Thyroid gland (tissue), 4 donors: ENCODE measurements at regions not wholly inside any gene's neighbourhood (a gene's known extent, or its start where the extent isn't known, plus 50 kb on each side); places are given as distances from the start of the nearest gene placed in this dataset.

Experiments
- CTCF ChIP-seq, 6 experiments: fragments of 200-600 bp in 3 of 6; fragments of 450-650 bp in 3 of 6; sonication (generic) in 3 of 6; IDR thresholded peaks; one replicate each; pipeline ENCODE4 v1.5.1; 2016 to 2019; ENCODE audit warnings: antibody characterized with exemption in 6 of 6, mild to moderate bottlenecking in 2 of 6, inconsistent platforms in 1 of 6, moderate library complexity in 1 of 6
- POLR2A ChIP-seq, 2 donors: fragments of 450-650 bp; IDR thresholded peaks; one replicate each; pipeline ENCODE4 v1.6.1; 2017; ENCODE audit warnings: antibody characterized with exemption in 2 of 2, mild to moderate bottlenecking in 2 of 2, moderate library complexity in 1 of 2

DNA sequence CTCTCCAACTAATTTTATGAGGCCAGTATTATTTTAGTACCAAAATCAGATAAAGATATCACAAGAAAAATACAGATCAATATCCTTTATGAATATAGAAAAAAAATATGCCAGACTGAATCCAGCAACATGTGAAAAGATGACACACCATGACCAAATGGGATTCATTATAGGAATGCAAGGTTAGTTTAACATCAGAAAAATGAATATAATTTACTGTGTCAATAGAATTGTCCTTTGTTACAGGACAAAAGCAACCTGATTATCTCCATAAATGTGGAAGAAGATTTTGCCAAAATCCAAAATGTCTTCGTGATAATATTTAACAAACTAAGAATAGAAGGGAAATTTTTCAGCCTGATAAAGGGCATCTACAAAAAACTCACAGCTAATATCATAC lies 66.4 kb upstream of the DAB2 start:
- no peak for TF ChIP-seq CTCF (IDR thresholded peaks at IDR 0.05)
- TF ChIP-seq POLR2A (IDR thresholded peaks at IDR 0.05): no peak
